Stimulated activated naive CD4-positive, alpha-beta T cell treated with Interleukin-2 at 50 U/mL for 16 hours (primary cell): ENCODE measurements at regions not wholly inside any gene's neighbourhood (a gene's known extent, or its start where the extent isn't known, plus 50 kb on each side); places are given as distances from the start of the nearest gene placed in this dataset.

Experiments
- DNase-seq: peaks from one replicate; lab custom pipeline; 2025; lab: John Stamatoyannopoulos, UW

GRCh38 chr17:73754886-73755400 is 110.7 kb upstream of the SDK2 start:
- no peak for DNase-seq

- DNase-seq: no peak
These were observed 113.2 kb upstream of the SDK2 start for GRCh38 chr17:73757420-73757819.

GRCh38 chr17:73758245-73758644 is 114.0 kb upstream of the SDK2 start:
- DNase-seq: no peak

GRCh38 chr17:73759324-73759723 is 115.1 kb upstream of the SDK2 start:
- DNase-seq: no peak

- DNase-seq: no peak
These were observed 115.6 kb upstream of the SDK2 start for GRCh38 chr17:73759734-73760438.

- DNase-seq: no peak
These were observed 116.2 kb upstream of the SDK2 start for GRCh38 chr17:73760439-73760758.

DNA sequence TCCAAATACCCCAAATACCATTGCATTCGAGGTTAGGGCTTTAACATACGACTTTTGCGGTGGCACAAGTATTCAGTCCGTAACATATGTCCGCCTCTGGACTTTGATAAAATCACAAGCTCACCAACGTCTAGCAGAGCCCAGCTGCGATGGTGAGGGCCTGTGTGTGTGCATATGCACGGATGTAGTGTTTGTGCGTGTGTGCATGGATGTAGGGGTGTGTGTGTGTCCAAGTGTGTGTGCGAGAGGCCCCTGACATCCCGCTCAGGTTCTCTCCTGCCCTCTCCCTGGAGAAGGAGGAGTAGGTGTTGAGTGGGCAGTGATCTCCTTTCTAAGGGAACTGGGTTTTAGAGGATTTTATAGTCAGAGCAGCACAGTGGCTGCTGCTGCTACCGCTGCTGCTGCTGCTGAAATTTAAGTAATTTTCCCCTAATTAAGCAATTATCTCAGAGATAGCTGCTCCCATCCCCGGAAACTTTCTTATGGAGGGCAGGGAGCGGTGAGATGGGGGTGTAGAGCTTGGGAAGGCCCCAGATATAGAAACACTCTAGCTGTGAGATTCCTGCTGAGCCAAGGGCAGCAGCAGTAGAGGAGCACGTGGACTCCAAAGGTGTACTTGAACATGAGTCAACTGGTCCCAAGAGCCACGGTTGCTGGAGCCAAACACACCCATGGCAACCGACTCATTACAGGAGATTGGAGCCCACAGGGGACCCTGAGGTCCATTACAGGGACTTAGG is 121.7 kb upstream of the SDK2 start:
- no peak for DNase-seq

GRCh38 chr17:73767696-73768095 is 123.5 kb upstream of the SDK2 start:
- DNase-seq: no peak

GRCh38 chr17:73768691-73769090 is 124.4 kb upstream of the SDK2 start:
- no peak for DNase-seq

GRCh38 chr17:73769479-73769878 is 125.2 kb upstream of the SDK2 start:
- DNase-seq: no peak

- no peak for DNase-seq
These were observed 126.0 kb upstream of the SDK2 start for GRCh38 chr17:73770115-73770848.

DNA sequence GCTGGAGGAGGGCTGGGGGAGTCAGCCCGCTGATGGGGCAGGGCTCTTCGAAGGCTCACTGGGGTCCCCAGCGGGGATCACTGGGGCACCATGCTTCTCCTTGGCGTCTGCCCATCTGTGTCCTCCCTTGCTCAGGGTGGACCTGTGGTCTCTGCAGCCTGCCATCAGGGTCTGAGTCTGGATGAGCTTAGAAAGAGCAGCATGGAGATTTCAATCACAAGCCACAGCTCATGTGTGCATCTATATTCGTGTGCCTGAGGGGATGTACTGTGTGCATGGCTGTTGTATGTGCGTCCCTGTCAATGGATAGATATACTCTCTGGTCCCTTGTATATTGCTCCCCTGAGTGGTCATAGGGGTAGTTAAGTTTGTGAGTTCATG is 126.6 kb upstream of the SDK2 start:
- DNase-seq: no peak

- DNase-seq: no peak
These were observed 128.0 kb upstream of the SDK2 start for GRCh38 chr17:73772107-73772705.

- DNase-seq: no peak
These were observed 129.5 kb upstream of the SDK2 start for GRCh38 chr17:73773702-73774101.

- DNase-seq: no peak
These were observed 130.6 kb upstream of the SDK2 start for GRCh38 chr17:73774852-73775251.

DNA sequence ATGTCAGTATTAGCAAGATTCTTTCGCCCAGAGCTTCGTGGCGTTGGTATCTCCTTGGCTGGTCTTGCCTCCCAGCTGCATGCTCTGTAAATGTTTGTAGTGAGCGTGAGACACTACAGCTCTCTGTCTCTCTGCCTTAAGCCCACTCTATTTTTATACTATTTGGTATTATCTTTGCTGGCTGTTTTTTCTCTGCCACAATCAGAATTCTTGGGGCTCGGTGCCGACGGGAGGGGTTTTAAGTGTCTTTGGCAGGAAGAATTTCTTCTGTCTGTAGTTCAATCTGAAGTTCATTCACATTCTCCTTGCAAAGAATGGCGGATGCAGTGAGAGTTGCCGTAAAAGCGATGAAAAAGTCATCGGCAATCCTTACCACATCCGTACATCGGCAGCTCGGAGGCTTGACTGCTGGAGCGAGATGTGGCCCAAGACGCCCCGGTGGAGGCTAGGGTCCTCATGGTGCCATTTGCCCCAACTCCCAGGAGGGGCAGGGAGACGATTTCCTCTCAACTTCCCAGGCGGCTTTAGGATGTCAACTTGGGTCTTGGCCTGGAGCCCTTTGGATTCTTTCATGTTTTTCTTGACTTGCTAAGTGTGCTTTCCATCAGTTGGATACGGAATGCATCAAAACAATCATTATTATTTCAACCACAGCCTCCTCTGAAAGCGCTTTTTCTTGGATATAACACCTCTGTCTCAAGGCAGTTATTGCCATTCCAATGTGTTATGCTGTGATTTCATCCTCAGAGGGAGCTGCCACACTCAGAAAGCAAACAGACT is 132.3 kb upstream of the SDK2 start:
- DNase-seq: no peak

- DNase-seq: no peak
These were observed 132.8 kb upstream of the SDK2 start for GRCh38 chr17:73777131-73777449.

GRCh38 chr17:73782231-73782630 is 138.0 kb upstream of the SDK2 start:
- DNase-seq: no peak

DNA sequence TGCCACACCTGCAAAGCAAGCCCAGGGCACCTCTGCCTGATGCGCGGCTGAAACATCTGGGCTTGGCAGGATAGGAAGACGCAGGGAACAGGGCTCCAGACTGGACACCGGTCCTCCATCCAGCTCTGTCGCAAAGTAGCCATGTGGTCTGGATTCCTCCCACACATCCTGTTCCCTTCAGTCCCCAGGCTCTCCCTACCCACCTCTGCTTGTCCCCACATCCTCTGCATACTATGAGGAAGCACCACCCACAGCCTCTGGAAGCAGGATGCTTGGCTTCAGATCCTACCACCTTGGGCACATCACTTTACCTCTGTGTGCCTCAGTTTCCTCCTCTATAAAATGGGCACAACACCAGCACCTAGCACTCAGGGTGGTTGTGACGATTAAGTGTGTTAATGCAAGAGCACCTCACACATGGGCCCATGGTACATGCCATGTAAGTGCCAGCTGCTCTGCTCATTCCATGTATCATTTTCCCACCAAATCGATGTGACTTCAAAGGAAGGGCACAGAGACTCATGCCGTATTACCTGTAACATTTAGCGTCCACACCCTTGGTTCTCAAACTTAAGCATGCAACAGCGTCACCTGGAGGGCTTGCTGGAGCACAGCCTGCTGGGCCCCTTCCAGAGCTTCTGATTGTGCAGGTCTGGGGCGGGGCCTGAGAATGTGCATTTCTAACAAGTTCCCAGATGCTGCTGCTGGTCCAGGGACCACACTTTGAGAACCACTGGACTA is 138.6 kb upstream of the SDK2 start:
- no peak for DNase-seq

DNA sequence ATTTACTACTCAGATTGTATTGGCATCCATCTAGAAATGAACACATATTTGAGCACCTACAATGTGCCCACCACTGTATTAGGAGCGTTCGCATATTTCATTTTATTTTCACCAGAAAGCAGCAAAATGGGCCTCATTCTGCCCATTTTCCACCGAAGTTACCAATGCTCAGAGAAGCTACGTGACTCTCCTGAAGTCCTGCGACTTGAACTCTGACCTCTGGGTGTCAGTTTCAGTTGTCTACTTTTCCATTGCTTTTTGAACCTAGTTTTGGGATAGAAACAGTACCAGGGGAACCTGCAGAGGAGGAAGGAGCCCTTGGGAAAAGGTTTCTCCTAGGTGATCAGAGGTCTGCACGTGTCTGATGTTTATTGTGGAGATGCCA is 139.1 kb upstream of the SDK2 start:
- DNase-seq: no peak

- no peak for DNase-seq
These were observed 139.8 kb upstream of the SDK2 start for GRCh38 chr17:73783945-73784603.
